DOHH2 (cell line): ENCODE measurements at regions not wholly inside any gene's neighbourhood (a gene's known extent, or its start where the extent isn't known, plus 50 kb on each side); places are given as distances from the start of the nearest gene placed in this dataset.

ENCODE experiments used
- CTCF ChIP-seq: fragments of 200-600 bp; sonication (generic); IDR thresholded peaks from one replicate; pipeline ENCODE4 v1.5.1; 2014; ENCODE audit warnings: antibody characterized with exemption, mild to moderate bottlenecking, low read depth, low read length; ENCODE audit not compliant: poor library complexity, severe bottlenecking
- EZH2phosphoT487 ChIP-seq: fragments of 200-600 bp; sonication (generic); IDR thresholded peaks from 2 replicates; pipeline ENCODE4 v1.6.1; 2017; ENCODE audit warnings: borderline replicate concordance, mild to moderate bottlenecking, antibody characterized with exemption, low read length, moderate library complexity, mixed read lengths

- TF ChIP-seq CTCF (no peak), EZH2phosphoT487 (no peak)
These were observed 211.0 kb upstream of the SIX2 start for GRCh38 chr2:45220227-45220626.
